Mesothelial cell of epicardium (in vitro differentiated cells): ENCODE measurements at regions not wholly inside any gene's neighbourhood (a gene's known extent, or its start where the extent isn't known, plus 50 kb on each side); places are given as distances from the start of the nearest gene placed in this dataset.
A peak's percentile ranks its signal among the peaks of the same experiment; 100 is the strongest.
"Not testable (repeated sequence)": the region's sequence is repeated elsewhere in the genome, so short reads cannot be mapped to it uniquely, and the experiment has no call there.

Experiments
- DNase-seq, 2 experiments: peaks; one replicate each; pipeline ENCODE4 v3.0.0; 2021; ENCODE audit warnings: low spot score in 2 of 2; ENCODE audit not compliant: unreplicated experiment in 2 of 2
- H3K27ac Mint-ChIP-seq: 2 replicates; pipeline ENCODE4 v1.8.0; 2021; ENCODE audit warnings: mixed read lengths
- H3K27me3 Mint-ChIP-seq: 2 replicates; pipeline ENCODE4 v1.8.0; 2021; ENCODE audit warnings: low read depth, mixed read lengths
- H3K36me3 Mint-ChIP-seq: 2 replicates; pipeline ENCODE4 v1.8.0; 2021; ENCODE audit warnings: mixed read lengths
- H3K4me1 Mint-ChIP-seq: 2 replicates; pipeline ENCODE4 v1.8.0; 2021; ENCODE audit warnings: mixed read lengths
- H3K4me3 Mint-ChIP-seq: 2 replicates; pipeline ENCODE4 v1.8.0; 2021; ENCODE audit warnings: mild to moderate bottlenecking, moderate library complexity, mixed read lengths
- H3K9me3 Mint-ChIP-seq: 2 replicates; pipeline ENCODE4 v1.8.0; 2021; ENCODE audit warnings: mixed read lengths
- TF ChIP-seq, protein P1 (sequence below): fragments of 200-600 bp; sonication (generic); IDR thresholded peaks from one replicate; pipeline ENCODE4 v1.5.0; 2021; ENCODE audit warnings: antibody characterized with exemption; ENCODE audit not compliant: unreplicated experiment

DNA sequence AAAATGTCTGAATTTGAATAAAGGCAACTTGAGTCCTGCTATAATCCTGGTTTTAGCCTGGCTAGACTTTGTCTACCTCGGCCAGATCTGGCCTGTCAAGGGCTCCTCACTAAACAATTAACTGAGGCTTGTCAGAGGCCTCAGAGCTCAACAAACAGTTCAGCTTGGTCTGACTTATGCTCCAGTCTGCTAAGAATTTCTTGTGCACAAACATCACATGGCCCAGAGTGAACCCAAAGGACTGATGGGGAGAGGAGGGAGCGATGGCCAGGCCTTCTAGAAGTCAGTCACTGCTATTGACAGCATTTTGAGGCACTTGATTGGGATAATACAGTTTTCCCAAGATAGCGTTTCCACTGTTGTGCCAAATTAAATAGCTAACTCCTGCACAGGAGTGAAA is 555.1 kb upstream of the ID2 start:
- TF ChIP-seq, protein P1, sequence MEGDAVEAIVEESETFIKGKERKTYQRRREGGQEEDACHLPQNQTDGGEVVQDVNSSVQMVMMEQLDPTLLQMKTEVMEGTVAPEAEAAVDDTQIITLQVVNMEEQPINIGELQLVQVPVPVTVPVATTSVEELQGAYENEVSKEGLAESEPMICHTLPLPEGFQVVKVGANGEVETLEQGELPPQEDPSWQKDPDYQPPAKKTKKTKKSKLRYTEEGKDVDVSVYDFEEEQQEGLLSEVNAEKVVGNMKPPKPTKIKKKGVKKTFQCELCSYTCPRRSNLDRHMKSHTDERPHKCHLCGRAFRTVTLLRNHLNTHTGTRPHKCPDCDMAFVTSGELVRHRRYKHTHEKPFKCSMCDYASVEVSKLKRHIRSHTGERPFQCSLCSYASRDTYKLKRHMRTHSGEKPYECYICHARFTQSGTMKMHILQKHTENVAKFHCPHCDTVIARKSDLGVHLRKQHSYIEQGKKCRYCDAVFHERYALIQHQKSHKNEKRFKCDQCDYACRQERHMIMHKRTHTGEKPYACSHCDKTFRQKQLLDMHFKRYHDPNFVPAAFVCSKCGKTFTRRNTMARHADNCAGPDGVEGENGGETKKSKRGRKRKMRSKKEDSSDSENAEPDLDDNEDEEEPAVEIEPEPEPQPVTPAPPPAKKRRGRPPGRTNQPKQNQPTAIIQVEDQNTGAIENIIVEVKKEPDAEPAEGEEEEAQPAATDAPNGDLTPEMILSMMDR, result no peak
- Mint-ChIP-seq H3K4me3 (no peak overlapping the region), H3K27me3 (no peaks in the 10 kb centered on the region), H3K36me3 (peaks cover 5% of the 10 kb centered on the region), H3K9me3 (peaks cover 8% of the 10 kb centered on the region), H3K27ac (no peak overlapping the region), H3K4me1 (peaks cover 27% of the 10 kb centered on the region)
- DNase-seq, result no peak

DNA sequence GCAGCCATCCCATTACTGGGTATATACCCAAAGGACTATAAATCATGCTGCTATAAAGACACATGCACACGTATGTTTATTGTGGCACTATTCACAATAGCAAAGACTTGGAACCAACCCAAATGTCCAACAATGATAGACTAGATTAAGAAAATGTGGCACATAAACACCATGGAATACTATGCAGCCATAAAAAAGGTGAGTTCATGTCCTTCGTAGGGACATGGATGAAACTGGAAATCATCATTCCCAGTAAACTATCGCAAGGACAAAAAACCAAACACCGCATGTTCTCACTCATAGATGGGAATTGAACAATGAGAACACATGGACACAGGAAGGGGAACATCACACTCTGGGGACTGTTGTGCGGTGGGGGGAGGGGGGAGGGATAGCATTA is 550.4 kb upstream of the ID2 start:
- not testable (repeated sequence) for H3K36me3 Mint-ChIP-seq, DNase-seq, H3K27ac Mint-ChIP-seq, H3K27me3 Mint-ChIP-seq, H3K4me3 Mint-ChIP-seq, H3K9me3 Mint-ChIP-seq
- peaks cover 36% of the 10 kb centered on the region for H3K4me1 Mint-ChIP-seq

DNA sequence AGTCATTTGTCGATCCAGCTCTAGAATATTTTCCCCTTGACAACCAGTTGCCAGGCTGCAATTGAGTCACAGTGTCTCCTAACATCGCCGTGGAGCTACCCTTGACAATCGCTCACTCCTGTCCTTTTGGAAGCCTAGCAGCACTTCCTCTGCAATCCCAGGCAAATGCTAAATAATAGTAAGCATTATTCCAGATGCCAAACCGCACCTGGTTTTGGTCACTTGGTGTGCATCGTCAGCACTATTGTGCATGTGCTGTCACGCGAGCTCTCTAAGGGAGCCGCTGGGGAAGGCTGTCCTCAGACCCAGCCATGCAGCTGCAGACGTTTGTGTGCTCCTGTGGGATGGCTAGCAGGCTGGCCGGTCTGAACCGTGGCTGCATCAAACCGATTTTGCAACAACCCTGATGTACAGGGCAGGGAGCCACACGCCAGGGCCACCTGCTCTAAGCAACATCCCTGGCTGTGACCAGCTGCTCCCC is 549.5 kb upstream of the ID2 start:
- no peak overlapping the region for H3K4me3 Mint-ChIP-seq

DNA sequence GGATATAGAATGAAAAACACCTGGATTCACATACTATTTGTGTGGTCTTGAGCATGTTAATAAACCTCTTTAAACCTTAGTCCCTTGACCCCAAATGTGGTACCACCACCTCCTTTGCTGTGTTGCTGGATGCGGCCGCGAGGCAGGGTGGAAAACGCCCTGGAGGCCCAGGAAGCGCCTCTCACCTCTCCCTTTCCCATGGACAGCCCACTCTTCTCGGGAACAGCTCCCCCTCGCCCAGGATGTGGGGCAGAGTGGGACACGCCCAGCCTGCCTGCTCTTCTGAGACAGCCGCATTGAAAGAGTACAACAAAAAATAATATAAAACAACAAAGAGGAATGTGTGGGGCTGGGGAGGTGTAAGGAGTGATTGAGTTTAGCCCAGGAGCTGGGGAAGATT is 549.0 kb upstream of the ID2 start:
- DNase-seq, result no peak
- H3K9me3 Mint-ChIP-seq, result peaks cover 8% of the 10 kb centered on the region
- peaks cover 40% of the 10 kb centered on the region for H3K4me1 Mint-ChIP-seq
- peaks cover 5% of the 10 kb centered on the region for H3K36me3 Mint-ChIP-seq
- H3K4me3 Mint-ChIP-seq, result peak overlapping the region; percentile 7
- H3K27ac Mint-ChIP-seq, result peak overlapping the region; percentile 90
- TF ChIP-seq, protein P1, result no peak
- H3K27me3 Mint-ChIP-seq, result no peaks in the 10 kb centered on the region

More for the DNA sequence above, 549.5 kb upstream of the ID2 start:
- H3K9me3 Mint-ChIP-seq, result peaks cover 8% of the 10 kb centered on the region
- TF ChIP-seq, protein P1, result no peak
- peaks cover 40% of the 10 kb centered on the region for H3K4me1 Mint-ChIP-seq
- H3K36me3 Mint-ChIP-seq, result peaks cover 5% of the 10 kb centered on the region
- no peaks in the 10 kb centered on the region for H3K27me3 Mint-ChIP-seq
- no peak overlapping the region for H3K27ac Mint-ChIP-seq
- DNase-seq, result no peak

DNA sequence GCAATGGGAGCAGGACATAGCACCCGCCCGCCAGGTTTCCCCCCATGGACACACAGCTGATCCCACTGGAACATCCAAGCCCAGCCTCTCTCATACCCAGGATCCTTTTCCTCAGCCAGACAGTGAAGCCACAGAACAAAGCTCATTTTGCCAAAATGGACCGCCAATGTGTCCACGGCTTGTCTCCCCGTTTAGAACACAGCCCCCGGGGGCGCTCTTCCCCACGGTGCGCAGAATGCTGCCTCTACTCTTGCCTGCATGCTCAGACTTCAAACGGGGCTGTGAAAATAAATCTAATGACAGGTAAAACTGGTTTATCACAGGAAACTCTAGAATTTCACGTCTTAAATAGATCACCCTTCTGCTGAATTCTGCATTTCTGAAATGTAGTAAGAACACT is 548.5 kb upstream of the ID2 start:
- peaks cover 5% of the 10 kb centered on the region for H3K36me3 Mint-ChIP-seq
- peaks cover 6% of the 10 kb centered on the region for H3K9me3 Mint-ChIP-seq
- TF ChIP-seq, protein P1, result no peak
- H3K27me3 Mint-ChIP-seq, result no peaks in the 10 kb centered on the region
- H3K4me3 Mint-ChIP-seq, result peak overlapping the region; percentile 7
- H3K4me1 Mint-ChIP-seq, result peaks cover 40% of the 10 kb centered on the region
- peak in 1 of 2 experiments; percentile 54 for DNase-seq
- peak overlapping the region; percentile 90 for H3K27ac Mint-ChIP-seq

DNA sequence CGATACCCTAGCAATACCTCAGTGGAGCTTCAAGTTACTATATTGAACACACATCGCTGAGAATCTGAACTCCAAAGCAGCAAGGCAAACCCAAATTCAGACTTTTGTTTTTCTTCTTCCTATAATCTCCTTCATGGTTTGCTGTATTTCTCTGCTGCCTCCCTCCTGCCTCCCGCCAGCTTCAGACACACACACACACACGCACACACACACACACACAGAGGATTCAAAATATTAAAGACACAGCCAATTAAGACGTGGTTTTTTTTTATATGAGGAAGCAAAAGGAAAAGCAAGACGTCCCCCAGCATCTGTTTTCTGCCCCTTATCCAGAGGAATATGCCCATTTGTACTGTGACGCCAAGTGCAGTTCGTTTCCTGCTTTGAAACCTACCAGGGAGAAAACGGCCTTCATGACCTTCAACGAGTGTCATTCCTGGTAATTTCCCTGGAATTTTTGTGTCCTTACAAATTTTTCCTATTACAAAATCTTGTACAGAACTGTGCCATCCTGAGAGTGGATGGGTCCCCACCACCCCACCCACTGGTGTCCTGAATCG is 547.9 kb upstream of the ID2 start:
- DNase-seq, result no peak
- no peaks in the 10 kb centered on the region for H3K36me3 Mint-ChIP-seq
- no peak overlapping the region for H3K4me3 Mint-ChIP-seq
- H3K4me1 Mint-ChIP-seq, result peaks cover 40% of the 10 kb centered on the region
- TF ChIP-seq, protein P1, result no peak
- H3K9me3 Mint-ChIP-seq, result peaks cover under 1% of the 10 kb centered on the region
- H3K27me3 Mint-ChIP-seq, result no peaks in the 10 kb centered on the region
- H3K27ac Mint-ChIP-seq, result peak overlapping the region; percentile 90
